Right cardiac atrium (tissue), 5 donors: ENCODE measurements at regions not wholly inside any gene's neighbourhood (a gene's known extent, or its start where the extent isn't known, plus 50 kb on each side); places are given as distances from the start of the nearest gene placed in this dataset.
A peak's percentile ranks its signal among the peaks of the same experiment; 100 is the strongest.

ENCODE experiments used
- ATAC-seq, 2 donors: fragments of 200-7000 bp; cut with Tn5 transposase; one replicate each; pipeline versions ENCODE4 v1.8.0 to v1.9.1; 2020; ENCODE audit warnings: moderate library complexity in 2 of 2, mild to moderate bottlenecking in 1 of 2
- DNase-seq, 3 donors: peaks; one replicate each; pipeline ENCODE4 v3.0.0-alpha.2; 2020
- H3K27ac ChIP-seq: one replicate; pipeline ENCODE4 v1.5.1; 2013; ENCODE audit warnings: mild to moderate bottlenecking, low read length, control low read depth, moderate library complexity
- H3K27me3 ChIP-seq: one replicate; pipeline ENCODE4 v1.6.1; 2013; ENCODE audit not compliant: control insufficient read depth, insufficient read depth
- H3K4me1 ChIP-seq: one replicate; pipeline ENCODE4 v1.6.1; 2013; ENCODE audit warnings: low read length; ENCODE audit not compliant: control insufficient read depth, insufficient read depth
- H3K4me3 ChIP-seq: one replicate; pipeline ENCODE4 v1.5.1; 2013; ENCODE audit warnings: low read length, control low read depth
- H3K9me3 ChIP-seq: one replicate; pipeline ENCODE4 v1.6.1; 2013; ENCODE audit warnings: low read length; ENCODE audit not compliant: control insufficient read depth
- WGBS: extraction: QIAGEN DNeasy Blood & Tissue Kit; methylation state at CpG from one replicate; pipeline ENCODE4 v1.1.7; 2013; 5-methylcytosine and 5-hydroxymethylcytosine counted together
- intact Hi-C, 4 donors: fragments of 100-400 bp; cut with DNase I; formaldehyde crosslinking; loops; one replicate each; pipeline versions ENCODE4 v1.11.0 to v1.14.0; 2022 to 2023
- donor health status: healthy with polysubstance abuse.
- donor health status: DM: no; HTN: yes; CAD: no.
- donor health status: DM: no; HTN: no; CAD: no.
- donor health status: DM: no; HTN: yes; CAD: no; lungs with severe emphysema.
- donor health status: DM: yes; HTN: yes; CAD: no.

DNA sequence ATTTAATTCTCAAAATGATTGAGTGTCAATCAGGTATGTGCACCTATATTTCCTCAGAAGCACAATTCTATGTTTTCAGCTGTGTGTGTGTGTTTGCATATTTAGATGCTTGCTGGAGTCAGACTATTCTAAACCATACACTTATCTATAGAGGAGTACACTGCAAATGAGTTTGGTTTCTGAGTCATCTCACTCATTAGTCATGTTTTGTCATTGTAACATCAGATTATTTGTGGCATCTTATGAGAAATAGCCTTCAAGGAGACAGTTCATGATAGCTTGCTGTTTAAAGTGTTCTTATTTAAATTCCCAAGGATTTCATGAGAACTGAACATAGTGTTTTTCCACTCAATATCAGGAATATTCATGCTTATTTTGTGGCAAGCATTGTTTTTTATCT, 535.1 kb downstream of the NLGN4Y start:
- Histone ChIP-seq H3K27ac (no peak overlapping the region), H3K27me3 (no peaks in the 10 kb centered on the region), H3K9me3 (no peaks in the 10 kb centered on the region), H3K4me3 (no peak overlapping the region), H3K4me1 (no peaks in the 10 kb centered on the region)
- intact Hi-C loops, result no loop called here
- ATAC-seq, result no peak
- no peak for DNase-seq

DNA sequence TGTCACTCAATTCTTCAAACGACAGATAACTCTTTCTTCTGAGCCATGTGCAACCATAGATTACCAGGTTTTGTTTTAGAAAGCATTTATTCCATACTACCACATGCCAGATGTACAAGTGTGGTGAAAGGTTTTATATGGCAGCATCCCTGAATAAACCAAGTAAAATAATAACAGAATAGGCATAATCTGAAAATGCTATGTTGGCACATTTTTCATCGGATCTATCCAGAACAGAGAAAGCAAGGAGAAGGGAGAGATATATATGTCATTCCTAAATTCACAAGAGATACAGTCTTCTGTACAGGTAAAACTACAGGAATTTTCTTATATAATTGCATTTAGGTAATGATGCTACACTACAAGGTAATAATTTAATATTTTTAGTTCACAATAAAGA, 547.8 kb downstream of the NLGN4Y start:
- DNase-seq, result no peak
- ATAC-seq, result no peak
- no peak overlapping the region for H3K4me3 ChIP-seq
- H3K4me1 ChIP-seq, result no peaks in the 10 kb centered on the region
- no peaks in the 10 kb centered on the region for H3K9me3 ChIP-seq
- H3K27ac ChIP-seq, result no peak overlapping the region
- WGBS, result 75% methylated on average over 2 of the region's 2 CpGs
- intact Hi-C loops, result no loop called here
- no peaks in the 10 kb centered on the region for H3K27me3 ChIP-seq

DNA sequence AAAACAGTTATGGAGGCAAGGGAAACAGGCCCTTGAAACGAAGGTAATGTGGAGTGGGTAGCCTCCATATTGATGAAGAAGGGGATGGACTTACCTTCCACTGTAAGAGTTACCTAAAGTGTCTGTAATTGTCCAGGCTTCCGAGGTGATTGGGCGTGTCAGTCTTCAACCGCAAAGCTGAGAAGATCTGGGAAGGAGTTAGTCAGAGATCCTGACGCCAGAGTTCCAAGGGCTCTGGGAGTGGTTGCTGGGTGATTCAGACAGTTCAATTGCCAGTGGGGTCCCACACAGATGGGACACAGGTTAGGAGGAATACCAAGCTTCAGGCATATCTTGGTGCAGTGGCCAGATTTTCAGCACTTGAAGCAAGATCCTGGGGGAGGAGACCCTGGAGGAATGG, 577.0 kb downstream of the NLGN4Y start:
- ATAC-seq (no peak), DNase-seq (peak in 1 of 3 donors; percentile 13)
- Histone ChIP-seq H3K4me3 (no peak overlapping the region), H3K27ac (no peak overlapping the region), H3K27me3 (no peaks in the 10 kb centered on the region), H3K4me1 (no peaks in the 10 kb centered on the region), H3K9me3 (no peaks in the 10 kb centered on the region)
- intact Hi-C loops, result no loop called here
- 80% methylated on average over 5 of the region's 5 CpGs for WGBS
